ENCODE measurements at regions not wholly inside any gene's neighbourhood (a gene's known extent, or its start where the extent isn't known, plus 50 kb on each side); places are given as distances from the start of the nearest gene placed in this dataset.

DNA sequence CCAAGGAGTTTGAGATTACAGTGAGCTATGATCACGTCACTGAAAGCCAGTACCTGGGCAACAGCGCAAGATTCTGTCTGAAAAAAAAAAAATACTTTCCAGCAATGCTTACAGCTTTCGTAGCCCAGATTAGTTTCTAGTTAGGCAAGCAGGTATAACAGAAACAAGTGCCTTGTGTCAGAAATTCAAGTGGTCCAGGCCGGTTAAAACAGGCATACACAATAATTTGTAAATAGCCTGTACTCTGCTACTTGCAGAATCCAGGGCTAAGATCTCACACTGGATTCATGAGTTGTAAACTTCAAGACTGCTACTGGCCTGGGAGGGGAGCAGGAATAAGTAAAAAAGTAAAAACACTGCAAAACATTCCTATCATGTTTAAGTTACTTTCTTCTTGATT is 512.9 kb downstream of the IPMK start:
- no peak overlapping the region for H3K4me3 ChIP-seq (ENCODE audit: low read length)
- no peak for TF ChIP-seq ZNF274 (IDR thresholded peaks at IDR 0.05; ENCODE audit: low read depth, low read length)

DNA sequence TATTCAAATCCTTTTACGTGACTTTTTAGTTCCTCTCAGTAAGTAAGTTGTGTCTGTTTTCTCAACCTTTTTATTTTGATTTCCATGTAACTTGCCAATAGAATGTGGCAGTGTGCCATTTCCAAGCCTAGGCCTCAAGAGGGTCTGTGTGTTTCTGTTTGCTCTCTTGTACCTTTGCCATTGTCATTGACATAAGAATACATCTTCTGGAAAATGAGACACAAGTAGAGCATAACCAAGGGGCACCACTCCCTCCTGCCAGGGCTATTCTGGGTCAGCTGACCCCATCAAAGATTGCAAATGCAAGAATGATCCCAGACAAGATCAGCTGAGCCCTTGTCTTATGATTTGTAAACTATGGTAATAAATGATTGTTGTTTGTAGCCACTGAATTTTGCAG is 524.0 kb downstream of the IPMK start:
- TF ChIP-seq ZNF274 (IDR thresholded peaks at IDR 0.05; ENCODE audit: low read depth, low read length) = no peak
- no peak overlapping the region for H3K4me3 ChIP-seq (ENCODE audit: low read length)

DNA sequence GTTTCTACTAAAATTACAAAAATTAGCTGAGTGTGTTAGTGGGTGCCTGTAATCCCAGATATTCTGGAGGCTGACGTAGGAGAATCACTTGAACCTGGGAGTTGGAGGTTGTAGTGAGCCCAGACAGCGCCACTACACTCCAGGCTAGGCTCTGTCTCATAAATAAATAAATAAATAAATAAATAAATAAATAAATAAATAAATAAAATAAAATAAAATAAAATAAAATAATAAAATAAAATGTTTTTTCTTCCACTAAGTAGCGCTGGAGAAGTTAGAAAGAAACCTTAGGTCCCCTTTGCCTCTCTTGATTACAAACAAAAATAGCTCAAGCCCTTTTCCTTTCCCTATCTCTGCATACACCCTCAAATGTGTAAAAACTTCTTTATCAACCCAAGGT is 525.9 kb downstream of the IPMK start:
- no peak overlapping the region for H3K4me3 ChIP-seq (ENCODE audit: low read length)
- no peak for TF ChIP-seq ZNF274 (IDR thresholded peaks at IDR 0.05; ENCODE audit: low read depth, low read length)

DNA sequence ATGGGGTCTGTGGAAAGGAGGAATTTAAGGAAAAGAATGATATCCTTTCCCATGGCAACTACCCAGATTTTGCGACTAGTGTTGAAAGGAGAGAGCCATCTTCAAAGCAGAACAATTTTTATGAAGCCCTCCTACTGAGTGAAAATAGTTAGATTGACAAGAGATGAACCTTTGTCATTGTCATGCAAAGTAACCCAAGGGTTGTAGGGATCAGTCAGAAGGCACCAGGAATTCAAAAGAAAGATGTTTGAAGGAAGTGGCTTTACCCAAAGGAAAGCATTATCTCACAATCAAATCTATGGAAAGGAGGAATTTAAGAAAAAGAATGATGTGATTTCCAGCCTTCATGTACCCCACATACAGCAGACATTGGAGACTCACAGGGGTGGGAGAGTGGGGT is 544.4 kb downstream of the IPMK start:
- H3K4me3 ChIP-seq (ENCODE audit: low read length) = no peak overlapping the region
- no peak for TF ChIP-seq ZNF274 (IDR thresholded peaks at IDR 0.05; ENCODE audit: low read depth, low read length)

DNA sequence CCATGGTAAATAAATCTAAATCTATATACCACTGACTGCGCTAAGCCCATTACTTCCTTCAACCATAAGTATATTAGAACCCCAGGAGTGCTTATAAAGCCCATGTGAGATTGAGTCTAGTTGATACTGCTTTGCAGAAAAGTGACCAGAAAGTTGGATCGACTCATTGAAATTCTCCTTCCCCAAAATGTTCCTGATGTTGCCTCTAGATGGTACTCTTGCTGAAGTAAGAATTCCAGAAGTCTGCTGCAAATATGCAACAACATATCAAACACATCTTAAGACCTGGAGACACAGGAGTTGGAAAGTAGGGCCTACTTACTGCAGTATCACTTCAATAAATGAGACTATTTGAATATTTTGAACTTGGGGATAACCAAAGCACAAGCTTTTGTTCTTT is 550.8 kb downstream of the IPMK start:
- TF ChIP-seq ZNF274 (IDR thresholded peaks at IDR 0.05; ENCODE audit: low read depth, low read length) = no peak
- H3K4me3 ChIP-seq (ENCODE audit: low read length) = no peak overlapping the region

DNA sequence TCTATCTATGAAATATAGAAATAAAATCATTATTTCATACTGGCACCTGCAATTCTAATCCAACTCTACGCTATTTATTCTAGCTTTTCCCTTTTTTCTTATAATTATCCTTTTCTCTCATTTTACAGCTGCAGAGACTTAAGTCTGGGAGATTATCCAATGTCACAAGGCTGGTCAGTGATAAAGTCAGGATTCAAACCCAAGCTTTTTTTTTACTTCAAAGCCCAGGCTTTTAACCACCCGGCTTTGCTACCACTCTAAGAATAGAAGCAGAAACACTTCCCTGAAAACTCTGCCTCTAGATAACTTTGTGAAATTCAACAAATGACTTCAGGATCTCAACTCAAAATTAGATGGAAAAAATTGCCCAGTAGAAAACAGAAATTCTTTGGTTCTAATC is 552.5 kb downstream of the IPMK start:
- no peak for TF ChIP-seq ZNF274 (IDR thresholded peaks at IDR 0.05; ENCODE audit: low read depth, low read length)
- no peak overlapping the region for H3K4me3 ChIP-seq (ENCODE audit: low read length)

DNA sequence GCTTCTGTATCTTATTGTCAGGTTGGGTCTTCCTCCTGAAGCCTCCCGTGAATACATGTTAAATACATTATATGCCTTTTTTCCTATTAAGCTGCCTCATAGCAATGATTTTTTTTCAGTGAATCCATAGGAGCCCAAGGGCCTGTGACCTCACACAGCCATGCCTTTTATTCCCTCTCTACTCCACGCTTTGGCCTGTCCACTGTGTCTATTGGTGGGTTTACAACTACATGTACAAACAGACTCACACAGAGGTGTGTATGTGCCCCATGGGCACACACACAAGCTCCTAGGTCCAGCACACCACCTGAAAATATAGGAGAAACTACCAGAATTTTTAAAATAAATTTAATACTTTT is 560.4 kb downstream of the IPMK start:
- TF ChIP-seq ZNF274 (IDR thresholded peaks at IDR 0.05; ENCODE audit: low read depth, low read length) = no peak
- no peak overlapping the region for H3K4me3 ChIP-seq (ENCODE audit: low read length)

DNA sequence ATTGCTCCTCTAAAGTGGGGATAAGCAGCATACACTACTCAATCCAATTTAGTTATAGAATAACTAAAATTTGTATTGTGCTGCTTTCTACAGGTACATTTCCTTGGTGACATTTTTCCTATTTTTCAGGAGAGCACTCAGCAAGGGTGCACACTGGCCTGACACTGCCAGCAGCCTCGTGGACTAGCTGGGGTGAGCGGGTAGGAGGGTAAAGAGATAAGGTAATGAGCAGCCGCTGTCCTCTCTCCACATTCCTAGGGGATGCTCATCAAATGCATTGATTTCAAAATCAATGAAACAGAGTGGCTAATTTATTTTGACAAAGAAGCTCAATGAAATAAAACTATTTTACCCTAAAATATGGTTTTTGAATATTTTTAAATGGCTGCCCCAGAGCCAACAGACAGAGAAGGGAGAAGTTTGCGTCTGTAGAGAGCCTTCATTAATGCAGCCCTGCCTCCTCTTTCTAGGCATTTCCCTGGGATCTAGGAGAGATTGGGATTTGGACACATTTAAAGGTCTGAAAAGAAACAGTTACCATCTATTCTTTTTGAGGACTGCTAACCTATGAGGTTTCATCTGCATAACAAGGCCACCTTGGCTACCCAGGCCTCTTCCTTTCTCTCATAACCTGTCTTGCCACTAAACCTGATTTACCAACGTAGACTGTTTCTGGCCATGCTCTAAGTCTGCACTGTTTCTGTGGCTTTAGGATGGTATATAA is 561.0 kb downstream of the IPMK start:
- TF ChIP-seq ZNF274 (IDR thresholded peaks at IDR 0.05; ENCODE audit: low read depth, low read length) = no peak
- no peak overlapping the region for H3K4me3 ChIP-seq (ENCODE audit: low read length)

DNA sequence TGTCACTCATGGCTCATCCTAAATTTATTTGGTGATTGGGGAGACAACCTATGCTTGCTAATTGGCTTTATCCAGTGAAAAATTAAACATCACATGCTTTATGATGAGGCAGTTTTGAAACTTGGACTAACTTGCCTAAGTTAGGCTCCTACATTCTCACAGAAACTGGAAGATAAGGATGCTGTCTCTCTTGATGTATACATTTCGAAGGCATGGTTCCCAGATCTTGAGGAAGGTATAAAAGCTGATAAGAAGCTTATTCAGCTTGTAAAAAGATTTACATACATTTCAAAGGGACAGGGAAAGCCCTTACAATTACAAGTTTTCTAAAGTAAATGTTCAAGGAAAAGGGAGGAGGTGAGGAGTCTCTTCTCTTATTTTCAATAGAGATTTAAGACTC is 561.7 kb downstream of the IPMK start:
- H3K4me3 ChIP-seq (ENCODE audit: low read length) = no peak overlapping the region
- TF ChIP-seq ZNF274 (IDR thresholded peaks at IDR 0.05; ENCODE audit: low read depth, low read length) = no peak

DNA sequence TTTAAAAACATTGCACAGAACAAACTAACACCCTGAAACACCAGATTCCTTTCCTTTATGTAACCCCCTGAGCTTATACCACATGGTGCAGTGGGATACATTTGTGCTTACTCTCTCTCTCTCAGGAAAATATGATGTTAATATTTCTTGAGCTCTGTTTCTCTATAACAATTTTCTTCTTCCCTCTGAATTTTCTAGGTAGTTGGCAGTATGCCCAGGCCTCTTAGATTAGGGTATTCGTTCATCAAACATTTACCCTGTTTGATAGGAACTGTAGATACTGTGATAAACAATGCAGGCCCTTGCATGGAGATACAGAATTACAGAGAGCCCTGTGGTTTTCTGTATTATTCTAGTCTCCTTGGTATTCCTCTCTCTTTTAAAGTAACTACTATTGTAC is 567.8 kb downstream of the IPMK start:
- no peak overlapping the region for H3K4me3 ChIP-seq (ENCODE audit: low read length)
- no peak for TF ChIP-seq ZNF274 (IDR thresholded peaks at IDR 0.05; ENCODE audit: low read depth, low read length)

DNA sequence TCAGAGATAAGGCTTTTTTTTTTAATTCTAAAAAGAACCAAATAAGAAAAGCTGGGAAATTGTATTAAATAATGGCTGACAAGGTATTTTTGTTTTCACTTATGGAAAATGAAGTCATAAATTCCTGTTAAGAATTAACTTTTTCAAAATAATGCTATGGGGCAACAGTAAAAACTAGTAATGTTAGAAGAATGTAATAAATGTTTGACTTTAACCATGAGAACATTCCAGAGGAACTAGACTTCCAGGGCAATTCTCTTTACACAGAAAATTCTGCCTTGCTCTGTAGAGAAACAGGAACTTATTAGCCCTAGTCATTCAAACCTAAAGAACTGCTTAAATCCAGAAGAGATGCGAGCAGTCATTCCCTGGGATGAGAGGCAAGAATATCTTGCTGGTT is 571.1 kb downstream of the IPMK start:
- H3K4me3 ChIP-seq (ENCODE audit: low read length) = no peak overlapping the region
- no peak for TF ChIP-seq ZNF274 (IDR thresholded peaks at IDR 0.05; ENCODE audit: low read depth, low read length)

DNA sequence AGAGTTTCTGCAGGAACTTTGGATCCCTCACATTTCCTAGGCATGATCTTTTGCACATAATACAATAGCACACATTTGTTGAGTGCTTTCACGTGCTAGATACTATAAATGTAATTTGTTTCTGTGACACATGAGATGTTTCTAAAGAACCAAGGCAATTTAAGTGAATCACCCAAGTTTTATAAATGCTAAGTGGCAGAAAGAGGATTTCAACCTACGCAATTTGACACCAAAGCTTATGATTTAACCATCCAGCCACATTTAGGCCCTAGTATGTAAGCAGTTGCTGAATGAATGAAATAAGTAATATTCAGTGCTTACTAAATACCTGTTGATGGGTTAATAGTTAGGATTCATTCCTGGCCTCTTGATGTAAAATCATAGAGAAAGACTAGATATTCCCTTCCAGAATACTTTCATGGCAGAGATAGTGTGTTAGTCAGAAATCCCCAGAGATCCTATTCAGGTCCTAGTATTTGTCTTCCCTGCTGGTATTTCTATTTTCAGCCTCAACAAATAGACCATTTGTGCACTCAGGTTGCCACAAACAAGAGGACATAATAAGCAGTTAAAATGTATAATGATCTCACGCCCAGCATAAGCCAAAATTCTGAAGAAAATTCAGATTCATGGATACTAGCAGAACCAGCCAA is 572.6 kb downstream of the IPMK start:
- no peak for TF ChIP-seq ZNF274 (IDR thresholded peaks at IDR 0.05; ENCODE audit: low read depth, low read length)
- H3K4me3 ChIP-seq (ENCODE audit: low read length) = no peak overlapping the region

DNA sequence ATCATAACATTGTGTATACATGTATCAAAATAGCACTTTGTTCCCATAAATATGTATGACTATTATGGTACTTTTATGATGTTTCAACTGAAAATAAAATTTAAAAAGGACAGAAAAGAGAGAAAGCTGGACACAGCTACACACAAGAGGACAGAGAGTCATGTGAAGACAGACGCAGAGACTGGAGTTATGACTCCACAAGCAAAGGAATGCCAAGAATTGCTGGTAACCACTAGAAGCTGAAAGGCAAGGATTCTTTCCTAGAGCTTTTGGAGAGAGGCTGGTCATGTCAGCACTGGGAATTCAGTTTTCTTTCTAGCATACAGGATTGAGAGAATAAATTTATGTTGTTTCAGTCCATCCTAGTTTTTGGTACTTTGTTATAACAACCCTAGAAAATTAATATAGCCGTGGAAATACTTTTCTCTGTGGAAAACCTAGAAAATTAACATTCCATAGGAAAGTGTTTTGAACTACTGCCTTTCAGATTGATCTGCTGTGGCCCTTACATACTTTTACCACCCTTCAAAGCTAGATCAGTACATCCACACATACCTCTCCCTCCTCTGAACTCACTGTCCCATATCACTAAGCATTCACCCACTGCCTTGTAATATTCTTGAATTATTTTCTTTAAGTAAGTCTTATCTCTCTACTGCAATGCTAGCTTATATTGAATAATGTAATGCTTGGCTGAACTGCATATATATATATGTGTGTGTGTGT is 575.3 kb downstream of the IPMK start:
- no peak overlapping the region for H3K4me3 ChIP-seq (ENCODE audit: low read length)
- no peak for TF ChIP-seq ZNF274 (IDR thresholded peaks at IDR 0.05; ENCODE audit: low read depth, low read length)

DNA sequence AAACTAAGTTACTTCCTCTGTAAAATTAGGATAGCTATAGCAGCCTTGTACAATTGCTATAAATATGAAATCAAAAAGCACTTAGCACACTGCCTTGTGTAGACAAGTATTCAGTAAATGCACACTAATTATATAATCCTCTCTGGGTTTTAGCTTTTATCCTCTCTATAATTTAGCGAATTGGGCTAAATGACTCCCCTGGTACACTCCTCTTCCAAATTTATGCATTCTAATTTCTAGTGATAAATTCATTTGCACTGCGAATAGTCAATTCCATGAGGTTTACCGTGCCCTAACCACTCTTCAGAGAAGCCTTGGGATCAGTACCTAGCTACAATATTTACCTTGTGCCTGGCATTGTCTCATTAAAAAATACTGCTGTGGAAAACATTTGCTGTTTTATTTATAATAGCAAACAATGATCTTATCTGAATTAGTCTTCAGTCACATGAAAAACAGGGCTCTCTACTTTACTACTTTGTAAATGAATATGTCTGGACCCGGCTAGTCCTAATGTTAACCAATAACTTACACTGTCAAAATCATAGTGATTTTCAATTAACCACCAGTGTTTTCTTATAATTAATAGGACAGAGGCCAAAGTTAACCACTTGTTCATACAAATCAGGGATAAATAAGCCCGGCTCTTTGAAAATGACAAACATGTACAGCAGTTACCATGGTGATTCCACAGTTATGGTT is 577.9 kb downstream of the IPMK start:
- TF ChIP-seq ZNF274 (IDR thresholded peaks at IDR 0.05; ENCODE audit: low read depth, low read length) = no peak
- H3K4me3 ChIP-seq (ENCODE audit: low read length) = no peak overlapping the region

DNA sequence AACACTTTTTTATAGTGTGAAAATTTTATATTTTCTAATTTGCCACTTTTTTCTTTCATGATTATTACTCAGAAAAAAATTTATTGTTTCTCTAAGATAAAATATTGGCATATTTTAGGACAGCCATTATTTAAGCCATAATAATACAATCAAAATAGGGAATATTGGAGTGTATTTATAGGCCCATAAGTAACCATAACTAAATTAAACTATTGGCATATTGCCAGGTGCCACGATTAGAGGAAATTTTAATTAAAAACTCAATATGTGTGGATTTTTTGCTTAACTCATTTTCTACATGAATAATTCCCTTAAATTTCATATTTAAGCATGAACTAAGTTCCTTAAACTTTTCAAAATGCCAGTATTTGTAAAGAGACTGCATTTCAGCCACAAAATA is 587.8 kb downstream of the IPMK start:
- H3K4me3 ChIP-seq (ENCODE audit: low read length) = no peak overlapping the region
- TF ChIP-seq ZNF274 (IDR thresholded peaks at IDR 0.05; ENCODE audit: low read depth, low read length) = no peak

All from GM08714 (cell line).